ENCODE measurements at regions not wholly inside any gene's neighbourhood (a gene's known extent, or its start where the extent isn't known, plus 50 kb on each side); places are given as distances from the start of the nearest gene placed in this dataset.

DNA sequence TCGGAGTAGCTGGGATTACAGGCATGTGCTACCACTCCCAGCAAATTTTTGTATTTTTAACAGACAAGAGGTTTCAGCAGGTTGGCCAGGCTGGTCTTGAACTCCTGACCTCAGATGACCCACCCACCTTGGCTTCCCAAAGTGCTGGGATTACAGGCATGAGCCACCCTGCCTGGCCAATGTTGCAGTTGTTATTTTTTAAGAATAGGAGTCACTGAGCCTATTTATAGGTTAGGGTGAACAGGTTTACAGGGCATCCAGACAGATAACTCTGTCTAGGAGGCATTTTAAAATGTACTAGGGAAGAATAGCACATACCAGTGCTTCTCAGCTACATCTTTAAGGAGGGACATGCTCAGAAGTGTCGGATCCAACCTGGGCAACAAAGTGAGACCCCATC, 60.1 kb upstream of the BNC2 start:
- ATAC-seq: no peak
- no peak for DNase-seq
- no peaks in the 10 kb centered on the region for H3K4me1 ChIP-seq
- H3K4me3 ChIP-seq: no peak overlapping the region
- intact Hi-C loops (cut with DNase I): no loop called here
- no peaks in the 10 kb centered on the region for H3K36me3 ChIP-seq
- no peak overlapping the region for H3K27ac ChIP-seq
- H3K27me3 ChIP-seq: no peaks in the 10 kb centered on the region
- TF ChIP-seq, protein P1, sequence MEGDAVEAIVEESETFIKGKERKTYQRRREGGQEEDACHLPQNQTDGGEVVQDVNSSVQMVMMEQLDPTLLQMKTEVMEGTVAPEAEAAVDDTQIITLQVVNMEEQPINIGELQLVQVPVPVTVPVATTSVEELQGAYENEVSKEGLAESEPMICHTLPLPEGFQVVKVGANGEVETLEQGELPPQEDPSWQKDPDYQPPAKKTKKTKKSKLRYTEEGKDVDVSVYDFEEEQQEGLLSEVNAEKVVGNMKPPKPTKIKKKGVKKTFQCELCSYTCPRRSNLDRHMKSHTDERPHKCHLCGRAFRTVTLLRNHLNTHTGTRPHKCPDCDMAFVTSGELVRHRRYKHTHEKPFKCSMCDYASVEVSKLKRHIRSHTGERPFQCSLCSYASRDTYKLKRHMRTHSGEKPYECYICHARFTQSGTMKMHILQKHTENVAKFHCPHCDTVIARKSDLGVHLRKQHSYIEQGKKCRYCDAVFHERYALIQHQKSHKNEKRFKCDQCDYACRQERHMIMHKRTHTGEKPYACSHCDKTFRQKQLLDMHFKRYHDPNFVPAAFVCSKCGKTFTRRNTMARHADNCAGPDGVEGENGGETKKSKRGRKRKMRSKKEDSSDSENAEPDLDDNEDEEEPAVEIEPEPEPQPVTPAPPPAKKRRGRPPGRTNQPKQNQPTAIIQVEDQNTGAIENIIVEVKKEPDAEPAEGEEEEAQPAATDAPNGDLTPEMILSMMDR (IDR thresholded peaks at IDR 0.05): no peak
- no peak for TF ChIP-seq POLR2A (IDR thresholded peaks at IDR 0.05)
- 60% methylated on average over 2 of the region's 2 CpGs for WGBS (ENCODE audit: insufficient coverage, low coverage, low lambda C conversion rate, missing lambda C conversion rate)
- H3K9me3 ChIP-seq: no peaks in the 10 kb centered on the region

DNA sequence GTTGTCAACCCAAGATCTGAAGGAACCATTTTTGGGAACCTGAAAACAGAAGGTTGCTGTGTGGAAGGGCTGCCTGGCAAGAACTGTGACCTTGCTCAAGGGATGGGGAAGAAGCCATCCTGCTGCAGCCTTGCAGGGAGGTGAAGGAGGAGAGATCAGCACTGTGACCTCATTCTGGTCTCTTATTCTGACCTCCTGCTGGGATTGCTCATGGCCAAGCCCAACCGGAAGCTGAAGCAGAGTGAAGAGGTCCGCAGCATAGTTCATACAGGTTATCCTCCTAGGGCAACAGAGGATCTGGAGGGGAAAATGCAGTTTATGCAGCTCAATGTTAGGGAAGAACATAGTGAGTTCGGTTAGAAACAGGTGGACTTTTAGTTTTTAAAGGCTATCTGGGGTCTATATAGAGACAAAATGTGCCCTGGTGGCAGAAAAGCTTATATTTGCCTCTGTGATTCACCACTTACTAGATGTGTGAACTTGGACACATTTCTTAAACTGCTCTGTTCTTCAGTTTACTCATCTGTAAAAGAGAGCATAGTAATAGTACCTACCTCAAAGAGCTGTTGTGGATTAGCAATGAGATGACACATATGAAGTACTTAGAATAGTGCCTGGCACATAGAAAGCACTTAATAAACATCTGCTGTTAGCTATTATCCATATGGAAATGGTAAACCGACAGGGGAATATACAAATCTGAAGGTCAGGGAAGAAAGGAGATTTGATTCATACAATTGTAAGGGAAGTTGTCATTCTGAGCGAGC, 57.9 kb upstream of the BNC2 start:
- Histone ChIP-seq H3K9me3 (no peaks in the 10 kb centered on the region), H3K4me3 (no peak overlapping the region), H3K27me3 (no peaks in the 10 kb centered on the region), H3K4me1 (no peaks in the 10 kb centered on the region), H3K27ac (no peak overlapping the region), H3K36me3 (no peaks in the 10 kb centered on the region)
- intact Hi-C loops (cut with DNase I): no loop called here
- DNase-seq: no peak
- 58% methylated on average over 3 of the region's 5 CpGs for WGBS (ENCODE audit: insufficient coverage, low coverage, low lambda C conversion rate, missing lambda C conversion rate)
- TF ChIP-seq, protein P1 (IDR thresholded peaks at IDR 0.05): no peak
- no peak for TF ChIP-seq POLR2A (IDR thresholded peaks at IDR 0.05)
- ATAC-seq: no peak

DNA sequence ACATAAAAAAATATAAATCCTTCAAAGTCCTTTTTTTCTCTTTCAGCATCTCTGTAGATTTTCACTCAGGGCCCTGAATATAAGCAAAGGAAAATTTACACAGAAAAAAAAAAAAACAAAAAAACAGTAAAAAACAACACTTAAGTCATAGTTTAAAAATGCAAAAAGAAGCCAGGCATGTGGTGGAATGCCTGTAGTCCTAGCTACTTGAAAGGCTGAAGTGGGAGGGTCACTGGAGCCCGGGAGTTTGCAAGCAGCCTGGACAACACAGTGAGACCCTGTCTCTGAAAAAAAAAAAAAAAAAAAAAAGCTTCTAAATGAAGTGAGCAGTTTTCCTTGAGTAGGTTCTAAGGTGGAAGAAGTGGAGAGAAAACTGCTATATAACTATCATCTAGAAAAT, 55.0 kb upstream of the BNC2 start:
- H3K27ac ChIP-seq: no peak overlapping the region
- H3K4me3 ChIP-seq: no peak overlapping the region
- H3K27me3 ChIP-seq: no peaks in the 10 kb centered on the region
- H3K9me3 ChIP-seq: no peaks in the 10 kb centered on the region
- TF ChIP-seq POLR2A (IDR thresholded peaks at IDR 0.05): no peak
- TF ChIP-seq, protein P1 (IDR thresholded peaks at IDR 0.05): no peak
- DNase-seq (no peak), ATAC-seq (no peak)
- no peaks in the 10 kb centered on the region for H3K36me3 ChIP-seq
- intact Hi-C loops (cut with DNase I): no loop called here
- H3K4me1 ChIP-seq: no peaks in the 10 kb centered on the region
- WGBS (ENCODE audit: insufficient coverage, low coverage, low lambda C conversion rate, missing lambda C conversion rate): 80% methylated on average over 1 of the region's 1 CpG

DNA sequence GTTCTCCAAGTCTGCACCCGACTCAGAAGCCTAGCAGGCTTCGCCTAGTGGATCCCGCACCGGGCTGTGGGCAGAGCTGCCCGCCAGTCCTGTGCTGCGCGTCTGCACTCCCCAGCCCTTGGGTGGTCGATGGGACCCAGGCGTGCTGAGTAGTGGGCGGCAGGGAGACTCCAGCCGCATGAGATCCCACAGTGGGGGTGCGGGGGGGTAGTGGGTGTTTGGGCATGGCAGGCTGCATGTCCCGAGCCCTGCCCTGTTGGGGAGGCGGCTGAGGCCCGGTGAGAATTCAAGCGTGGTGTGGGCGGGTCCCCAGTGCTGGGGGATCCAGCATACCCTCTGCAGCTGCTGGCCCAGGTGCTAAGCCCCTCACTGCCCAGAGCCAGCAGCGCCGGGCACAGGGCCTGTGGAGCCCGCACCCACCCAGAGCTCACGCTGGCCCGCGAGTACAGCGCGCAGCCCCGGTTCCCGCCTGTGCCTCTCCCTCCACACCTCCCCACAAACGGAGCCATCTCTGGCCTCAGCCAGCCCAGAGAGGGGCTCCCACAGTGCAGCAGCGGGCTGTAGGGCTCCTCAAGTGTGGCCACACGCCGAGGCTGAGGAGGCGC, 53.9 kb upstream of the BNC2 start:
- intact Hi-C loops (cut with DNase I): no loop called here
- ATAC-seq: no peak
- TF ChIP-seq, protein P1 (IDR thresholded peaks at IDR 0.05): no peak
- no peak for TF ChIP-seq POLR2A (IDR thresholded peaks at IDR 0.05)

More for the DNA sequence above, 53.9 kb upstream of the BNC2 start:
- Histone ChIP-seq H3K4me3 (no peak overlapping the region), H3K36me3 (no peaks in the 10 kb centered on the region), H3K4me1 (no peaks in the 10 kb centered on the region), H3K27me3 (no peaks in the 10 kb centered on the region), H3K27ac (no peak overlapping the region), H3K9me3 (no peaks in the 10 kb centered on the region)
- 93% methylated on average over 8 of the region's 32 CpGs for WGBS (ENCODE audit: insufficient coverage, low coverage, low lambda C conversion rate, missing lambda C conversion rate)
- no peak for DNase-seq

All from right lobe of liver (tissue), 6 donors.